GM21360 (cell line): ENCODE measurements at regions not wholly inside any gene's neighbourhood (a gene's known extent, or its start where the extent isn't known, plus 50 kb on each side); places are given as distances from the start of the nearest gene placed in this dataset.
"Not testable (repeated sequence)": the region's sequence is repeated elsewhere in the genome, so short reads cannot be mapped to it uniquely, and the experiment has no call there.

ENCODE experiments used
- ATAC-seq: cut with Tn5 transposase; IDR thresholded peaks from one replicate; pipeline ENCODE4 v1.9.1; 2021; ENCODE audit warnings: mild to moderate bottlenecking, moderate library complexity; ENCODE audit not compliant: unreplicated experiment

- no peak for ATAC-seq
Observed at GRCh38 chr20:47960769-47961541, 175.7 kb upstream of the SULF2 start.

- ATAC-seq = no peak
Observed at GRCh38 chr20:47960277-47960676, 175.0 kb upstream of the SULF2 start.

GRCh38 chr20:47957989-47958801, 172.9 kb upstream of the SULF2 start:
- not testable (repeated sequence) for ATAC-seq

GRCh38 chr20:47957135-47957534, 171.9 kb upstream of the SULF2 start:
- no peak for ATAC-seq

GRCh38 chr20:47956268-47956995, 171.2 kb upstream of the SULF2 start:
- no peak for ATAC-seq

GRCh38 chr20:47953471-47953870, 168.2 kb upstream of the SULF2 start:
- ATAC-seq = no peak

- ATAC-seq = no peak
Observed at GRCh38 chr20:47952023-47952564, 166.8 kb upstream of the SULF2 start.

- ATAC-seq = no peak
Observed at GRCh38 chr20:47951521-47951971, 166.3 kb upstream of the SULF2 start.

GRCh38 chr20:47950913-47951283, 165.6 kb upstream of the SULF2 start:
- no peak for ATAC-seq

GRCh38 chr20:47950124-47950912, 165.0 kb upstream of the SULF2 start:
- no peak for ATAC-seq

- no peak for ATAC-seq
Observed at GRCh38 chr20:47949230-47949629, 163.9 kb upstream of the SULF2 start.

GRCh38 chr20:47944682-47945081, 159.4 kb upstream of the SULF2 start:
- ATAC-seq = no peak

GRCh38 chr20:47941869-47942268, 156.6 kb upstream of the SULF2 start:
- ATAC-seq = no peak

- no peak for ATAC-seq
Observed at GRCh38 chr20:47940101-47940813, 155.0 kb upstream of the SULF2 start.

GRCh38 chr20:47936612-47937011, 151.3 kb upstream of the SULF2 start:
- no peak for ATAC-seq

- no peak for ATAC-seq
Observed at GRCh38 chr20:47934761-47935160, 149.5 kb upstream of the SULF2 start.

- no peak for ATAC-seq
Observed at GRCh38 chr20:47931443-47931842, 146.2 kb upstream of the SULF2 start.

GRCh38 chr20:47931002-47931401, 145.7 kb upstream of the SULF2 start:
- ATAC-seq = no peak

GRCh38 chr20:47929368-47930115, 144.3 kb upstream of the SULF2 start:
- ATAC-seq = no peak
